Heart right ventricle (tissue), 16 donors: ENCODE measurements at regions not wholly inside any gene's neighbourhood (a gene's known extent, or its start where the extent isn't known, plus 50 kb on each side); places are given as distances from the start of the nearest gene placed in this dataset.

Experiments
- ATAC-seq, 8 donors: fragments of 200-7000 bp; cut with Tn5 transposase; one replicate each; pipeline ENCODE4 v1.9.1; 2020; ENCODE audit warnings: mild to moderate bottlenecking in 8 of 8, moderate library complexity in 8 of 8, moderate number of reproducible peaks in 1 of 8
- DNase-seq, 2 donors: peaks; one replicate each; pipeline ENCODE4 v3.0.0-alpha.2; 2020
- H3K27ac ChIP-seq, 10 donors: fragments of 200-600 bp; sonication (generic) in 2 of 10; one replicate each; pipeline versions ENCODE4 v1.5.0 to v1.8.0; 2020 to 2022; ENCODE audit warnings: mild to moderate bottlenecking in 3 of 10
- H3K27me3 ChIP-seq, 7 donors: fragments of 200-600 bp; one replicate each; pipeline ENCODE4 v1.8.0; 2021 to 2022; ENCODE audit warnings: mild to moderate bottlenecking in 2 of 7
- H3K36me3 ChIP-seq, 9 donors: fragments of 200-600 bp; sonication (generic) in 1 of 9; one replicate each; pipeline versions ENCODE4 v1.5.0 to v1.8.0; 2020 to 2022; ENCODE audit warnings: mild to moderate bottlenecking in 2 of 9
- H3K4me1 ChIP-seq, 9 donors: fragments of 200-600 bp; sonication (generic) in 1 of 9; one replicate each; pipeline versions ENCODE4 v1.5.0 to v1.8.0; 2020 to 2022; ENCODE audit warnings: mild to moderate bottlenecking in 4 of 9
- H3K4me3 ChIP-seq, 10 donors: fragments of 200-600 bp; sonication (generic) in 2 of 10; one replicate each; pipeline versions ENCODE4 v1.5.0 to v1.8.0; 2020 to 2022; ENCODE audit warnings: mild to moderate bottlenecking in 7 of 10, moderate library complexity in 2 of 10
- H3K9me3 ChIP-seq, 11 donors: fragments of 200-600 bp in 10 of 11; sonication (generic) in 2 of 11; one replicate each; pipeline versions ENCODE4 v1.5.0 to v1.8.0; 2013 to 2022; ENCODE audit warnings: mild to moderate bottlenecking in 2 of 11, control low read depth in 1 of 11, moderate library complexity in 1 of 11
- CTCF ChIP-seq, 9 donors: fragments of 200-600 bp; sonication (generic) in 2 of 9; IDR thresholded peaks; one replicate each; pipeline versions ENCODE4 v1.5.0 to v1.8.0; 2021 to 2022; ENCODE audit warnings: antibody characterized with exemption in 9 of 9, mild to moderate bottlenecking in 5 of 9, moderate library complexity in 1 of 9
- WGBS, 2 donors: extraction: QIAGEN DNeasy Blood & Tissue Kit; methylation state at CpG; one replicate each; pipeline ENCODE4 v1.1.7; 2013; ENCODE audit warnings: inconsistent platforms in 1 of 2; 5-methylcytosine and 5-hydroxymethylcytosine counted together
- intact Hi-C, 10 donors: fragments of 100-400 bp; cut with DNase I; formaldehyde crosslinking; loops; one replicate each; pipeline versions ENCODE4 v1.11.1 to v1.14.2; 2022
- donor health status: Arrhythmogenic right ventricular cardiomyopathy.
- donor health status: ischemic (EF 13 %, LVEDD 7.1; RV severe dilation, severe dysfunction).
- donor health status: healthy with polysubstance abuse.
- donor health status: DM: no; HTN: yes; CAD: no.
- donor health status: DM: no; HTN: no; CAD: no.
- donor health status: ischemic (EF 25% LVEDD 6.9; RV normal size, moderate dysfunction).
- donor health status: ischemic (EF 25% LVEDD 5.7; RV mildly dilated, moderate dysfunction).
- donor health status: healthy.
- donor health status: DM: yes; HTN: yes; CAD: no.
- donor health status: Ischemic cardiomyopathy.
- donor health status: ischemic (EF 35%, LVEDD 5.7; RV mildly dilated, moderate dysfunction).
- donor health status: nonischemic (EF 11% LVEDD 7.7; RV severe dilation, severe dysfunction).
- donor health status: DM: yes; HTN: yes; CAD: no.
- donor health status: PGD.
- donor health status: ischemic (EF 29% LVEDD 5.4; RV normal size, mild dysfunction).
- donor health status: nonischemic (EF 23%, LVEDD 6.1; RV moderate dilation, normal function).

- Histone ChIP-seq H3K36me3 (no peaks in the 10 kb centered on the region), H3K27me3 (peaks cover 0 to 3% (median 0%) of the 10 kb centered on the region in 7 donors), H3K4me3 (no peak overlapping the region), H3K9me3 (no peaks in the 10 kb centered on the region), H3K4me1 (no peaks in the 10 kb centered on the region), H3K27ac (no peak overlapping the region)
- ATAC-seq, result no peak
- DNase-seq, result no peak
- intact Hi-C loops, result no loop called here
- no peak for TF ChIP-seq CTCF (IDR thresholded peaks at IDR 0.05)
Observed at GRCh38 chr16:72537664-72538063, 365.7 kb upstream of the PMFBP1 start.

DNA sequence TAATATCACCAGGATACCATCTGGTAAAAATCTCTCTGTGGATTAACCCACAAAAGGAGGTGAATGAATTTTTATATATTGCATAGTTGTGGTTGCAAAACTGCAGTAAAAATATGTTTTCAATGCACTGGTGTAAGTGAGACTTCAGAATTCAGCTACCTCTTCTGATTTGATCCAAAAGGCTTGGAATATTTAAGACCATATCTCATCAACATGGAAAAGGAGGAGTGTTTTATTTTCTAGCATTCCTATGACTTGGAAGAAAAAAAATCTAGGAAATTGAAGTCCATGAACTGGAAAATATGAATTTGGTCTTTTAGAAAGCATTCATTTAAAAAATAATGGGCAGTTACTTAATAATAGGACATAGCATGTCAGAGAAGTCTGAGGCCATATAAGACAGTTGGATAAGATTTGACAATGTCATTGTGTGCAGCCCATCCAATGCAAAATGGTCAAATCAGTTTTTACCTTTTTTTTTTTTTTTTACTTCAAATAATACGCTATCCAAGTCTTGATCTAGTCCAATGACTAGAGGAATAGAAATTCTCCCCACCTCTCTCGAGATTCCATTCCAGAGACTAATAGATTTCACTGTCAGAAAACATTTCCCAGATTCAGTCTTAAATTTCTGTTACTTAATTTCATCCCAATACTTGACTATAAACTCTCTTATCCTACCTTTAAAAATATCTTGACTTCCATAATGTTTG, 364.9 kb upstream of the PMFBP1 start:
- H3K36me3 ChIP-seq, result no peaks in the 10 kb centered on the region
- WGBS, 2 donors, result 57 to 95% methylated on average over 2 of the region's 2 CpGs
- intact Hi-C loops, result no loop called here
- TF ChIP-seq CTCF (IDR thresholded peaks at IDR 0.05), result no peak
- H3K27ac ChIP-seq, result no peak overlapping the region
- H3K4me3 ChIP-seq, result no peak overlapping the region
- H3K27me3 ChIP-seq, result no peaks in the 10 kb centered on the region
- DNase-seq (no peak), ATAC-seq (no peak)
- H3K9me3 ChIP-seq, result no peaks in the 10 kb centered on the region
- H3K4me1 ChIP-seq, result no peaks in the 10 kb centered on the region

DNA sequence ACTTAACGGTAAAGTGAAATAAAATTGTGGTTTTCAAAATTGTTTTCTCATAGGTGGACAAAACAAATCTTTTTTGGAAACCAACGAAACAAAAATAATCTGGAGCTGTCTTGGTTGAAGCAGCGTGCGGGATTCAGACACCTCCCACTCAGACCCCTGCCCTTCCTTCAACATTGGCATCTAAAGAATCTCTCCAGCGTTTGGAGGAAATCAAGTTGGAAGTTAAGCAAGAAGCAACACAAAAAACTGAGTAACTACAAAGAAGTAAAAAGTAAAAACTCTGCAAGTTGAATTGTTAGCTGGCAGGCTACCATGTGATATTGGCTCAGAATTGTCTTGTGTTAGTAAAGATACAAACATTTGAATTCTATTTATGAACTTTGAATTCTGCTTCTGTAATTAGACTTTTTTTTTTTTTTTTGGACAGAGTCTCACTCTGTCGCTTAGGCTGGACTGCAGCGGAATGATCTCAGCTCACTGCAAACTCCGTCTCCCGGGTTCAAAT, 361.0 kb upstream of the PMFBP1 start:
- intact Hi-C loops, result no loop called here
- H3K4me3 ChIP-seq, result no peak overlapping the region
- H3K36me3 ChIP-seq, result no peaks in the 10 kb centered on the region
- ATAC-seq (no peak), DNase-seq (no peak)
- H3K4me1 ChIP-seq, result no peaks in the 10 kb centered on the region
- H3K27ac ChIP-seq, result no peak overlapping the region
- H3K27me3 ChIP-seq, result no peaks in the 10 kb centered on the region
- no peak for TF ChIP-seq CTCF (IDR thresholded peaks at IDR 0.05)
- H3K9me3 ChIP-seq, result no peaks in the 10 kb centered on the region
- 52 to 59% methylated on average over 9 of the region's 9 CpGs for WGBS, 2 donors

- H3K27me3 ChIP-seq, result no peaks in the 10 kb centered on the region
- H3K4me1 ChIP-seq, result no peaks in the 10 kb centered on the region
- peaks cover 0 to under 1% (median 0%) of the 10 kb centered on the region in 11 donors for H3K9me3 ChIP-seq
- intact Hi-C loops, result no loop called here
- H3K27ac ChIP-seq, result no peak overlapping the region
- no peaks in the 10 kb centered on the region for H3K36me3 ChIP-seq
- no peak overlapping the region for H3K4me3 ChIP-seq
- no peak for ATAC-seq
- no peak for DNase-seq
- WGBS, 2 donors, result 92 to 94% methylated on average over 2 of the region's 2 CpGs
- TF ChIP-seq CTCF (IDR thresholded peaks at IDR 0.05), result peak in 1 of 9 donors; percentile 7
Observed at GRCh38 chr16:72530434-72530833, 358.5 kb upstream of the PMFBP1 start.
